Lung (tissue), 11 donors: ENCODE measurements at regions not wholly inside any gene's neighbourhood (a gene's known extent, or its start where the extent isn't known, plus 50 kb on each side); places are given as distances from the start of the nearest gene placed in this dataset.

Source experiments
- ATAC-seq: fragments of 200-7000 bp; cut with Tn5 transposase; one replicate; pipeline ENCODE4 v1.9.1; 2020; ENCODE audit warnings: moderate number of reproducible peaks; ENCODE audit not compliant: insufficient read depth, low FRiP score
- DNase-seq, 3 donors: peaks; one replicate each; pipeline ENCODE4 v3.0.0-alpha.2; 2013 to 2017
- H3K27ac ChIP-seq, 2 donors: one replicate each; pipeline ENCODE4 v1.5.1; 2013; ENCODE audit warnings: mild to moderate bottlenecking in 2 of 2, moderate library complexity in 2 of 2, control low read depth in 1 of 2, inconsistent platforms in 1 of 2, low read depth in 1 of 2, low read length in 1 of 2
- H3K27me3 ChIP-seq, 3 donors: one replicate each; pipeline ENCODE4 v1.5.1; 2013; ENCODE audit warnings: low read length in 2 of 3; ENCODE audit not compliant: control insufficient read depth in 3 of 3, insufficient read depth in 3 of 3
- H3K36me3 ChIP-seq, 4 donors: one replicate each; pipeline ENCODE4 v1.5.1; 2013; ENCODE audit warnings: low read length in 4 of 4, mild to moderate bottlenecking in 1 of 4, moderate library complexity in 1 of 4; ENCODE audit not compliant: control insufficient read depth in 4 of 4, insufficient read depth in 4 of 4
- H3K4me1 ChIP-seq, 5 donors: one replicate each; pipeline ENCODE4 v1.5.1; 2013; ENCODE audit warnings: low read length in 5 of 5, mild to moderate bottlenecking in 2 of 5, moderate library complexity in 1 of 5; ENCODE audit not compliant: control insufficient read depth in 5 of 5, insufficient read depth in 5 of 5
- H3K4me3 ChIP-seq: one replicate; pipeline ENCODE4 v1.5.1; 2013; ENCODE audit warnings: mild to moderate bottlenecking, control low read depth, moderate library complexity
- H3K9ac ChIP-seq, 2 donors: one replicate each; pipeline ENCODE4 v1.5.1; 2013; ENCODE audit warnings: low read length in 2 of 2, control low read depth in 1 of 2; ENCODE audit not compliant: insufficient read depth in 1 of 2
- H3K9me3 ChIP-seq, 4 donors: one replicate each; pipeline ENCODE4 v1.5.1; 2013; ENCODE audit warnings: low read length in 3 of 4, mild to moderate bottlenecking in 1 of 4, moderate library complexity in 1 of 4; ENCODE audit not compliant: control insufficient read depth in 4 of 4, insufficient read depth in 3 of 4
- CTCF ChIP-seq: IDR thresholded peaks from 2 replicates; pipeline ENCODE4 v1.5.1; 2012; ENCODE audit warnings: mild to moderate bottlenecking; ENCODE audit errors: control extremely low read depth, extremely low read depth
- WGBS, 2 donors: extraction: QIAGEN DNeasy Blood & Tissue Kit; methylation state at CpG; one replicate each; pipeline ENCODE4 v1.1.7; 2013; 5-methylcytosine and 5-hydroxymethylcytosine counted together
- donor health status: control.
- donor health status: control.
- donor health status: Bipolar disorder and iron deficiency.
- donor health status: healthy.
- donor health status: DM: yes; HTN: yes; CAD: no.

GRCh38 chr2:125169022-125169763, 1144.1 kb downstream of the CNTNAP5 start:
- Histone ChIP-seq H3K9me3 (no peaks in the 10 kb centered on the region), H3K27ac (no peak overlapping the region), H3K4me3 (no peak overlapping the region), H3K9ac (no peak overlapping the region), H3K4me1 (no peaks in the 10 kb centered on the region), H3K27me3 (no peaks in the 10 kb centered on the region), H3K36me3 (no peaks in the 10 kb centered on the region)
- ATAC-seq (no peak), DNase-seq (no peak)
- TF ChIP-seq CTCF = no peak
- 68 to 78% methylated on average over 6 of the region's 6 CpGs for WGBS, 2 donors

- H3K9ac ChIP-seq = no peak overlapping the region
- WGBS, 2 donors = 80 to 90% methylated on average over 3 of the region's 3 CpGs
- no peak for DNase-seq
- no peaks in the 10 kb centered on the region for H3K4me1 ChIP-seq
- H3K36me3 ChIP-seq = no peaks in the 10 kb centered on the region
- no peaks in the 10 kb centered on the region for H3K9me3 ChIP-seq
- H3K27me3 ChIP-seq = no peaks in the 10 kb centered on the region
- no peak overlapping the region for H3K27ac ChIP-seq
- H3K4me3 ChIP-seq = no peak overlapping the region
- no peak for TF ChIP-seq CTCF
- no peak for ATAC-seq
Measured at GRCh38 chr2:125169764-125170146, 1144.7 kb downstream of the CNTNAP5 start.

GRCh38 chr2:125172181-125172580, 1147.1 kb downstream of the CNTNAP5 start:
- Histone ChIP-seq H3K27me3 (no peaks in the 10 kb centered on the region), H3K27ac (no peak overlapping the region), H3K4me3 (no peak overlapping the region), H3K36me3 (no peaks in the 10 kb centered on the region), H3K9ac (no peak overlapping the region), H3K9me3 (peaks cover 0 to 3% (median 0%) of the 10 kb centered on the region in 4 donors), H3K4me1 (no peaks in the 10 kb centered on the region)
- DNase-seq (no peak), ATAC-seq (no peak)
- 87 to 94% methylated on average over 1 of the region's 1 CpG for WGBS, 2 donors
- TF ChIP-seq CTCF = no peak

- H3K4me3 ChIP-seq = no peak overlapping the region
- ATAC-seq = no peak
- DNase-seq = no peak
- no peaks in the 10 kb centered on the region for H3K27me3 ChIP-seq
- TF ChIP-seq CTCF = no peak
- 70 to 85% methylated on average over 1 of the region's 1 CpG for WGBS, 2 donors
- H3K4me1 ChIP-seq = no peaks in the 10 kb centered on the region
- no peaks in the 10 kb centered on the region for H3K36me3 ChIP-seq
- peaks cover 0 to 3% (median 0%) of the 10 kb centered on the region in 4 donors for H3K9me3 ChIP-seq
- H3K9ac ChIP-seq = no peak overlapping the region
- no peak overlapping the region for H3K27ac ChIP-seq
Measured at GRCh38 chr2:125175415-125175814, 1150.3 kb downstream of the CNTNAP5 start.
